ENCODE measurements at regions not wholly inside any gene's neighbourhood (a gene's known extent, or its start where the extent isn't known, plus 50 kb on each side); places are given as distances from the start of the nearest gene placed in this dataset.

- TF ChIP-seq EZH2 (IDR thresholded peaks at IDR 0.05; ENCODE audit: borderline replicate concordance, low read depth, low read length) = no peak
- no peak for TF ChIP-seq CEBPB (tag; IDR thresholded peaks at IDR 0.05)
- no peak for TF ChIP-seq POLR2AphosphoS5 (IDR thresholded peaks at IDR 0.05; ENCODE audit: control insufficient read depth, insufficient read depth, low read depth, low read length)
Measured at GRCh38 chr16:59090541-59090940, 356.4 kb upstream of the GOT2 start.
